ENCODE measurements at regions not wholly inside any gene's neighbourhood (a gene's known extent, or its start where the extent isn't known, plus 50 kb on each side); places are given as distances from the start of the nearest gene placed in this dataset.

DNA sequence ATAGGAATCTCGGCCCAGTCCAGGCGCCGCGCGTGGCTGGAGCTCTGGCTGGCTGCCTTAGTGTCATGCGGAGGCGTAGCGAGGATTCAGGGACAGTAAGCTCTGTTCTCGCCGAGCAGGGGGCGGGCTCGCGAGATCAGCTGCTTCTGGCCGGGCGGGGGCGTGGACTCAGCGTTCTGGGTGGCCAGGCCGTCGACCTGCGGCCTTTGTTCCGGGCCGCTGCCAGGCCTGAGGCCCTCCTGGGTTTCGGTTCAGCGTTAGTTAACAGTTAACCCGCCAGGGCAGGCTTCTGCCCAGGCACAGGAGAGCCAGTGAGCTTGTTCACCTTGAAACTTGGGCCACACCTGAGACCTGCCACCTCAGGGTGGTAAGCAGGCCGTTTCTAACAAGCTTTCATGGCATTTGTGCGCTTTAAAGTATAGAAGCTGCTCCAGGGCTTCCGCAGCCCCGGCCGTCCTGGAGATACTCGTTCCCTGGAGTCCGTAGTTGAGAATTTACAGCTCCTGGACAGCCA lies 332.2 kb upstream of the SGCG start:
- TF ChIP-seq, protein P1, sequence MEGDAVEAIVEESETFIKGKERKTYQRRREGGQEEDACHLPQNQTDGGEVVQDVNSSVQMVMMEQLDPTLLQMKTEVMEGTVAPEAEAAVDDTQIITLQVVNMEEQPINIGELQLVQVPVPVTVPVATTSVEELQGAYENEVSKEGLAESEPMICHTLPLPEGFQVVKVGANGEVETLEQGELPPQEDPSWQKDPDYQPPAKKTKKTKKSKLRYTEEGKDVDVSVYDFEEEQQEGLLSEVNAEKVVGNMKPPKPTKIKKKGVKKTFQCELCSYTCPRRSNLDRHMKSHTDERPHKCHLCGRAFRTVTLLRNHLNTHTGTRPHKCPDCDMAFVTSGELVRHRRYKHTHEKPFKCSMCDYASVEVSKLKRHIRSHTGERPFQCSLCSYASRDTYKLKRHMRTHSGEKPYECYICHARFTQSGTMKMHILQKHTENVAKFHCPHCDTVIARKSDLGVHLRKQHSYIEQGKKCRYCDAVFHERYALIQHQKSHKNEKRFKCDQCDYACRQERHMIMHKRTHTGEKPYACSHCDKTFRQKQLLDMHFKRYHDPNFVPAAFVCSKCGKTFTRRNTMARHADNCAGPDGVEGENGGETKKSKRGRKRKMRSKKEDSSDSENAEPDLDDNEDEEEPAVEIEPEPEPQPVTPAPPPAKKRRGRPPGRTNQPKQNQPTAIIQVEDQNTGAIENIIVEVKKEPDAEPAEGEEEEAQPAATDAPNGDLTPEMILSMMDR (IDR thresholded peaks at IDR 0.05): no peak
- no peak for TF ChIP-seq POLR2A (IDR thresholded peaks at IDR 0.05)
- TF ChIP-seq POLR2AphosphoS5 (IDR thresholded peaks at IDR 0.05): no peak
- TF ChIP-seq EP300 (IDR thresholded peaks at IDR 0.05): no peak

Measured in gastroesophageal sphincter (tissue), 3 donors.